Sciatic nerve (tissue), 2 donors: ENCODE measurements at regions not wholly inside any gene's neighbourhood (a gene's known extent, or its start where the extent isn't known, plus 50 kb on each side); places are given as distances from the start of the nearest gene placed in this dataset.
"Not testable (repeated sequence)": the region's sequence is repeated elsewhere in the genome, so short reads cannot be mapped to it uniquely, and the experiment has no call there.

Source experiments
- ATAC-seq: fragments of 200-7000 bp; cut with Tn5 transposase; one replicate; pipeline ENCODE4 v1.9.1; 2020; ENCODE audit warnings: mild to moderate bottlenecking, moderate library complexity
- DNase-seq: peaks from one replicate; pipeline ENCODE4 v3.0.0-alpha.2; 2020; ENCODE audit warnings: low spot score
- intact Hi-C: fragments of 100-400 bp; cut with DNase I; formaldehyde crosslinking; loops from one replicate; pipeline ENCODE4 v1.14.2; 2022
- donor health status: DM: no; HTN: no; CAD: no.
- donor health status: DM: no; HTN: no; CAD: no.

DNA sequence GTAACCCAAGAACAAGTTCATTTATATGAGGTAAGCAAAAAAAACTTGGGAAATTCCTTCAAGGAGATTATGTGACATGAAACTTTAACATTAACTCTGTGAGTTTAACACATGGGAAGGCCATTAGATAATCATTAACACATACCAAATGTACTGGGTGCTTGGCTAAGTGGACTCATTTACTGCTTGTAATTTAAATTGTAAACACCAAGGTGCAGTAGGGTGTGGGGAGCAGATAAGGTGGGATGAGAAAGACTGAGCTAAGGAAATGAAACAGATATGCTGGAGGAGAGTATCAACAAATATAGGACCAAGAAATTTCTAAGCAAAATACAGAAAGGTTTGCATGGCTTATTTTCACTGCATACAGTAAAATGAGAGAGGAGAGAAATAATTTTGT is 2384.8 kb upstream of the ACO1 start:
- no peak for DNase-seq
- intact Hi-C loops, result no loop called here
- no peak for ATAC-seq

- intact Hi-C loops, result no loop called here
- DNase-seq, result no peak
- no peak for ATAC-seq
These were observed 2373.8 kb upstream of the ACO1 start for GRCh38 chr9:30010691-30011090.

GRCh38 chr9:30012622-30013021 is 2371.8 kb upstream of the ACO1 start:
- intact Hi-C loops, result no loop called here
- no peak for ATAC-seq
- DNase-seq, result no peak

DNA sequence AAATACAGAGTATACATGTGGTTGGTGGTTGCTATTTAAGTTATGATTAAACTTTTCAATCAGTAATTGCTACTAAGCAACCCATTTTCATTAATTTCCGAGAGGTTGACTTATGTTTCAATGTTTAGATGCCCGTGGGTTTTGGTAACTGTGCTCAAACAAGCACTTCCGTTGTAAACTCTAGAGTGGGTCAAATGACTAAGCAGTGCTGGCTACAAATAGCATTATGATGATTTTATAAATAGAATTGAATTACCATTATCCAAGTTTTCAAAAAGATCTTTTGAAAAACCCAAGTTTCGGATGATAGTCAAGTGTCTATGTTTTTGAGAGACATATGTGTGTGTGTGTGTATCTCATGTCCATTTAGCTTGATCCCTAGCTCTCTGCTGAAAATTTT is 2369.4 kb upstream of the ACO1 start:
- no peak for ATAC-seq
- DNase-seq, result no peak
- intact Hi-C loops, result no loop called here

GRCh38 chr9:30020161-30020560 is 2364.3 kb upstream of the ACO1 start:
- intact Hi-C loops, result no loop called here

GRCh38 chr9:30035761-30036160 is 2348.7 kb upstream of the ACO1 start:
- intact Hi-C loops, result no loop called here

More at GRCh38 chr9:30020161-30020560, 2364.3 kb upstream of the ACO1 start:
- DNase-seq, result no peak
- ATAC-seq, result no peak

GRCh38 chr9:30036558-30036957 is 2347.9 kb upstream of the ACO1 start:
- ATAC-seq (no peak), DNase-seq (no peak)
- intact Hi-C loops, result no loop called here

More at GRCh38 chr9:30035761-30036160, 2348.7 kb upstream of the ACO1 start:
- ATAC-seq, result no peak
- DNase-seq, result no peak

DNA sequence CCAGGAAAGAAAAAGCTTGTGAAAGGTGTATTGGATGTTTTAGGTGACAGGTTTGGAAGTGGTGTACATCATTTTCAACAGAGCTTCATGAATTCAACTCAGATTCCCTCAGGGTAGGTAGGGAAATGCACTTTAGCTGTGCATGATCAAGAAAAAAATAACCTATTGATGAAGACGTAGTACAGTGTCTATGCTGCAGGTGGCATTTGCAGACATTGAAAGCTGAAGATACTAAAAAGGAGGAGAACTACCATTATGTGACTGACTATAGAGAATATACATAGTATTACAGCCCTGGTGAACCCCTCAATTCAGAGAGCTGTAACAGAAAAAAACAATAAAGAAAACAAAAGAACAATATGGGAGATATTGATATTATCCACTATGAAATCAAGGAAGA is 2344.7 kb upstream of the ACO1 start:
- no peak for DNase-seq
- ATAC-seq, result no peak
- intact Hi-C loops, result no loop called here

DNA sequence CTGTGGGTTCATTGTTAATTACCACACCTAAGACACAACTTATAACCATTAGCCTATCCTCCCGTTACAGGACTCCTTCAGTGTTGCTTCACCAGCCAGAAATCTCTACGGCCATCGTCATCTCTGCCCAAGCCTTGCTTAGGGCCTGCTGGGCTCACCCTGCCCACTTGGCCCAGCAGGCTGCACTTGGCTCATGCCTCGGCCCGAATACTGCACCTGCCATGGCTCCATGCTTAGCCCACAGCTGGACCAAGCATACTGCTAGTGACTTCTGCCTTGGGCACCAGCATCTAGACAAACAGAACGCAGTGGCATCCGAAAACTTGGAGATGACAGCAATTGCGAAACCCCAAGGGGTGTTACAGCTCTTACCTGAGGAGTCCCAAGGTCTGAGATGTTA is 2336.0 kb upstream of the ACO1 start:
- intact Hi-C loops, result no loop called here
- ATAC-seq, result no peak
- no peak for DNase-seq

GRCh38 chr9:30058463-30058862 is 2326.0 kb upstream of the ACO1 start:
- intact Hi-C loops, result no loop called here

DNA sequence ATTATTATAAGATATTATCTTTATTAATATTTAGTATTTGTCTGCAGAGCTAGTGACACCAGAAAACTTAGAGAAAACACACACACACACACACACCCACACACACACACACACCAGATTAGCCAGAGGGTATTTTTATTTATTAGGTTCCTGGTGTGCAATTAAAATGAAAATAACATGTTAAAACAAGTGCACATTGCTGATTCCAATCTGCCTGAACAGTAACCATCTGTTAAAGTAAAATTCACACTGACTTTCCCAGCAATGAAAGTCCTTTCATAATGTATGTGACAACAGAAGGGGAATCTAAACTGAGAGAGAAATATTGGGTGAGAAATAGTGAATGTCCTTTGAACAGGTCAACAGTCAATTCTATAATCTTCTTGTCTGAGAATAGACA is 2323.5 kb upstream of the ACO1 start:
- DNase-seq, result no peak
- no peak for ATAC-seq
- intact Hi-C loops, result no loop called here

More at GRCh38 chr9:30058463-30058862, 2326.0 kb upstream of the ACO1 start:
- no peak for ATAC-seq
- DNase-seq, result no peak

- intact Hi-C loops, result no loop called here
- ATAC-seq, result no peak
- DNase-seq, result no peak
These were observed 2318.6 kb upstream of the ACO1 start for GRCh38 chr9:30065888-30066287.

DNA sequence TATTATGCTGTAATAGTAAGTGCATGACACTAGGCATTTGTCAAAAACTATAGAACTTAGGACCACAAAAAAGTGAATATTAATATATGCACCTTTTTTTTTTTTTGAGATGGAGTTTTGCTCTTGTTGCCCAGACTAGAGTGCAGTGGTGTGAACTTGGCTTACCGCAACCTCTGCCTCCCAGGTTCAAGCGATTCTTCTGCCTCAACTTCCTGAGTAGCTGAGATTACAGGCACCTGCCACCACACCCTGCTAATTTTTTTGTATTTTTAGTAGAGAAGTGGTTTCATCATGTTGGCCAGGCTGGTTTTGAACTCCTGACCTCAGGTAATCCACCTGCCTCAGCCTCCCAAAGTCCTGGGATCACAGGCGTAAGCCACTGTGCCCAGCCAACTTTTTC is 2315.2 kb upstream of the ACO1 start:
- DNase-seq, intact Hi-C loops, ATAC-seq: not testable (repeated sequence)

- ATAC-seq, result no peak
- intact Hi-C loops, result no loop called here
These were observed 2309.4 kb upstream of the ACO1 start for GRCh38 chr9:30075022-30075421.

GRCh38 chr9:30075451-30076199 is 2308.8 kb upstream of the ACO1 start:
- ATAC-seq, result no peak
- intact Hi-C loops, result no loop called here
- DNase-seq, result no peak

More at GRCh38 chr9:30075022-30075421, 2309.4 kb upstream of the ACO1 start:
- no peak for DNase-seq

DNA sequence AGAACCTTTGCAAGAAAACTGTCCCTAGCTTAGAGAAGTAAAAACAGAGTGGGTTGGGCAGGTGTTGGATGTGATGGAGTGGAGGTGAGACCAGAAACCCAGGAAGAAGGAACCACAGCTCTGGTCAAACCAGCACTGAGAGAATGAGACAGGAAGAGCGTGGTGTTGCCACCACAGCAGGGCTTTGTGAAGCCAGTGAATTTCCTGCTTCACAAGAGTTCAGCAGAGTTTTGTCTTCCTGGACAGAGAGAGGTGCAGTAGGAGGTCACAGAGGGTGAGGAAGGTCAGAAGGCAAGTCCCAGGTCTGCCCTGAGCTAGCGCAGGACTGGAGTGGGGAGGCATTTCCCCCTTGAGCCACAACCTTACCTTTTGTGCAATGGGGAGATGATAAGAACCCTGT is 2306.2 kb upstream of the ACO1 start:
- intact Hi-C loops, result no loop called here
- ATAC-seq, result no peak
- no peak for DNase-seq

GRCh38 chr9:30089428-30089827 is 2295.0 kb upstream of the ACO1 start:
- ATAC-seq (no peak), DNase-seq (no peak)
- intact Hi-C loops, result no loop called here

DNA sequence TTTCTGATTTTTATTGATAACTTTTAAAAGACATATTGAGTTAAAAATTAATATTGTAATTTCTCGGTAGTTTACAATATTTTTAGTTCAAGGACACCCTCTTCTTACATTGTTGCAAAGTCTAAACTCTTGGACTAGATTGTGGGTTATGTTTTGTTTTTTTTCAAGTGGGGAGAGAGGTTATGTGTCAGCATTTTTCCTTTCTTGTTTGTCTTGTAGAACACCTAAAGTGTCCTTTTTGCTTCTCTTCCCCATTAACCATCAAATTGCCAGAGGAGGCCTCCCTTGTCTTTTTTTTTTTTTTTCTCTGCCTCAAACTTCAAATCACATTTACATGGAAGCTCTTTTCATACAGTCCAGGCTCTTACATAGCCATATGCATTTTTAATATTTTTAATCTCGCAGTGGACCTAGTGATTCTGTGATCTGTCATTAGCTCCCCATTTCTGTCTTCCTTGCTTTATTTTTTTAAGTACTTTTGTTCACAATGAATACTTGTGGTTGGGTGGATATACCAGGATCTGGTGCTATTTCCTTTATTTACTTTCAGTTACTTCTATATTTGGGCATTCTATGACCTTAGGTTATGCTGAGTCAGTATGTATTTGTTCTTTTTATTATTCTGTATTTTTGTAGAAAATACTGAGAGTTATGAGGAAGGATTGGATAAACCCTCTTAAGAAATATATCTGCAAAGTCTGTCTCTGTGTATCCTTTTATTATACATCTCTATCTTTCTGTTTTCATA is 2280.6 kb upstream of the ACO1 start:
- intact Hi-C loops, result no loop called here
- DNase-seq, result no peak
- ATAC-seq, result no peak

GRCh38 chr9:30107134-30107533 is 2277.3 kb upstream of the ACO1 start:
- DNase-seq, ATAC-seq, intact Hi-C loops: not testable (repeated sequence)

GRCh38 chr9:30116673-30117217 is 2267.7 kb upstream of the ACO1 start:
- ATAC-seq, result no peak
- no peak for DNase-seq
- intact Hi-C loops, result no loop called here
